ENCODE measurements at regions not wholly inside any gene's neighbourhood (a gene's known extent, or its start where the extent isn't known, plus 50 kb on each side); places are given as distances from the start of the nearest gene placed in this dataset.
A peak's percentile ranks its signal among the peaks of the same experiment; 100 is the strongest.

GRCh38 chr3:139803294-139803693, 125.5 kb upstream of the NMNAT3 start:
- Histone ChIP-seq H3K36me3 (replicated peaks in 1 of 2; ENCODE audit: control insufficient read depth in 2 of 2, insufficient read depth in 2 of 2, low read length in 2 of 2) (no peaks in the 10 kb centered on the region), H2BK15ac (ENCODE audit: low read length) (no peak overlapping the region), H3K18ac (ENCODE audit: low read length) (no peak overlapping the region), H3K23ac (ENCODE audit: low read depth, low read length, poor library complexity) (no peak overlapping the region), H3K9me3 (replicated peaks in 1 of 2; ENCODE audit: control insufficient read depth in 2 of 2, insufficient read depth in 1 of 2, low read depth in 1 of 2, low read length in 2 of 2) (no peaks in the 10 kb centered on the region), H2AFZ (ENCODE audit: low read length) (no peak overlapping the region), H3K4me2 (ENCODE audit: insufficient read depth, low read length, poor library complexity, severe bottlenecking) (no peak overlapping the region), H2BK12ac (ENCODE audit: low read length) (no peak overlapping the region), H3K27me3 (ENCODE audit: control insufficient read depth in 3 of 3, insufficient read depth in 3 of 3, low read depth in 1 of 3, low read length in 3 of 3) (no peaks in the 10 kb centered on the region), H3K9ac (ENCODE audit: low read depth, low read length, poor library complexity) (no peak overlapping the region), H2BK5ac (ENCODE audit: low read length) (no peak overlapping the region), H4K8ac (ENCODE audit: low read depth, low read length) (no peak overlapping the region), H3K4me1 (ENCODE audit: control insufficient read depth in 2 of 2, insufficient read depth in 1 of 2, low read depth in 1 of 2, low read length in 2 of 2) (no peaks in the 10 kb centered on the region), H3K27ac (replicated peaks; ENCODE audit: low read length) (no peak overlapping the region), H2BK120ac (ENCODE audit: low read depth, low read length) (no peak overlapping the region), H3K4me3 (ENCODE audit: low read length in 2 of 2) (no peak overlapping the region), H2AK5ac (ENCODE audit: low read depth, low read length) (no peak overlapping the region), H4K91ac (ENCODE audit: low read depth, low read length, poor library complexity) (no peak overlapping the region), H3K4ac (ENCODE audit: low read length) (no peak overlapping the region), H3K79me1 (ENCODE audit: low read depth, low read length) (no peaks in the 10 kb centered on the region), H3K14ac (ENCODE audit: low read length) (no peak overlapping the region)
- DNase-seq (ENCODE audit: low spot score) = no peak
- no CpG with 5 or more reads among the region's 3 CpGs for WGBS, 2 donors (ENCODE audit: extremely low coverage in 2 of 2, insufficient read length in 2 of 2, insufficient replicate concordance in 1 of 2)

DNA sequence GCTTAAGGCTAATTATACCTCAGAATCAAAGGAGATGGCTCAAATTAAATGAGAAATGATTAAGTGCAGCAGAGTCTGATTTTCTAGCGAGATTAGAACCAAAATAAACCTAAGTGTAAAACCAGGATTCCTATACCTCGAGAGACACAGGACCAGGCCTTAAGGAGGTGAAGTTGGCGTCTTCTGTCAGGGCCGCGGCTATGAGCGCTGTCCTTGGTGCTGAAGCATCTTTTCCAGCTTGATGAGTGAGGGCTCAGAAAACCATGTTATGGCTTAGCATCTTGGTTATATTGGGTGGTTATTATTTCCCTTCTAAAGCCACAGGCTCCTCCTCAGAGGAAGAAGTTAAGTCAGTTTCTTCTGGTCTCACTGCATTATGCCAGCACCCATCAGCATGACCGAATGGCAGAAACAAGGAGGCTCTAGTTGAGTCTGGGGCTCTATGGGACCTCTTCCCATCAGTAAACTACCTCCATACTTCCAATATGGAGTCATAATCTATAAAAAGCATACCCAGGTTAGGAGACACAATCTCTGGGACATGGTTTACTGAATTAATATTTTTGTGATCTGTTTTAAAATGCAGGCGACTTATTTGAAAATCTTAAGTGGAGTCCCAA, 120.1 kb upstream of the NMNAT3 start:
- no peak overlapping the region for H2BK12ac ChIP-seq (ENCODE audit: low read length)
- WGBS, 2 donors (ENCODE audit: extremely low coverage in 2 of 2, insufficient read length in 2 of 2, insufficient replicate concordance in 1 of 2) = no CpG with 5 or more reads among the region's 8 CpGs
- H3K18ac ChIP-seq (ENCODE audit: low read length) = no peak overlapping the region

DNA sequence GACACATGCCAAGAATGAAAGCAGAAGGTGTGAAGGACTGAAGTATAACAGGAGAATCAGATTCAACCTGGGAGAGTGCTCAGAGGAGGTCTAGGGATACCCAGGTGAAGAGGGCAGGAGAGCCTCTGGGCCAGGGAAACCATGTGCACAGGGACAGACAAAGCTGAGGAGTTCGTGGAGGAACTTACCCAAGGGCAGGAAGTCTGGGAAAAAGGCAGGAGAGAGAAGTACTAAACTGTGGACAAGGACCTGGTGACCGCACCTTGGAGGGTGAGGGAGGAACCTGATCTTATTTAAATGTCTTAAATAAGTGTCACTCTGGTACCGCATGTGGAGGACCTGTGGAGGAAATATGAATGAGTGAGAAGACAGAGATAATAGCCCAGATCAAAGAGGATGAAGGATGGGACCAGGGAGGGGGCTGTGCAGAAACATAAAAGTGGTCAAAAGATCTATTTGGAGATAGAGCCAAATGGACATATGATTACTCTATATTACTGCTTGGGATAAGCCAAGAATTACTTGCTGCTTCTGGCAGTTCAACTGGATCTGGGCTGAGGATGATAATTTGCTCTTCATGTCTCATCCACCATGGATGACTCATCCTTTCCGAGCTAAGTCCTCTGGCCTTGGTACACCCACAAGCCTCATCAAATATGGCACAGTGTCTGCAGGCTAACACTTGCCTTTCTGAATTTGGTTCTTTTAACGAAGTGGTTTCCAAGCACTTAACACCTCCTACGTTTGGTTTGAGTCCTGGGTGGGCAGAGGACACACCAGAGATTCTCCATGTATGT, 116.9 kb upstream of the NMNAT3 start:
- WGBS, 2 donors (ENCODE audit: extremely low coverage in 2 of 2, insufficient read length in 2 of 2, insufficient replicate concordance in 1 of 2) = no CpG with 5 or more reads among the region's 6 CpGs
- Histone ChIP-seq H3K4ac (ENCODE audit: low read length) (no peak overlapping the region), H3K4me2 (ENCODE audit: insufficient read depth, low read length, poor library complexity, severe bottlenecking) (no peak overlapping the region), H2BK15ac (ENCODE audit: low read length) (no peak overlapping the region), H2AK5ac (ENCODE audit: low read depth, low read length) (no peak overlapping the region), H2BK5ac (ENCODE audit: low read length) (no peak overlapping the region), H2BK12ac (ENCODE audit: low read length) (no peak overlapping the region), H3K9me3 (replicated peaks in 1 of 2; ENCODE audit: control insufficient read depth in 2 of 2, insufficient read depth in 1 of 2, low read depth in 1 of 2, low read length in 2 of 2) (no peaks in the 10 kb centered on the region), H3K18ac (ENCODE audit: low read length) (no peak overlapping the region), H4K8ac (ENCODE audit: low read depth, low read length) (no peak overlapping the region), H2BK120ac (ENCODE audit: low read depth, low read length) (no peak overlapping the region), H4K91ac (ENCODE audit: low read depth, low read length, poor library complexity) (no peak overlapping the region), H3K9ac (ENCODE audit: low read depth, low read length, poor library complexity) (no peak overlapping the region), H3K23ac (ENCODE audit: low read depth, low read length, poor library complexity) (no peak overlapping the region), H3K4me1 (ENCODE audit: control insufficient read depth in 2 of 2, insufficient read depth in 1 of 2, low read depth in 1 of 2, low read length in 2 of 2) (peaks cover 0 to 2% of the 10 kb centered on the region in 2 donors), H3K36me3 (replicated peaks in 1 of 2; ENCODE audit: control insufficient read depth in 2 of 2, insufficient read depth in 2 of 2, low read length in 2 of 2) (no peaks in the 10 kb centered on the region), H3K4me3 (ENCODE audit: low read length in 2 of 2) (no peak overlapping the region), H3K27me3 (ENCODE audit: control insufficient read depth in 3 of 3, insufficient read depth in 3 of 3, low read depth in 1 of 3, low read length in 3 of 3) (no peaks in the 10 kb centered on the region), H2AFZ (ENCODE audit: low read length) (no peak overlapping the region), H3K27ac (replicated peaks; ENCODE audit: low read length) (no peak overlapping the region), H3K79me1 (ENCODE audit: low read depth, low read length) (no peaks in the 10 kb centered on the region), H3K14ac (ENCODE audit: low read length) (no peak overlapping the region)
- DNase-seq (ENCODE audit: low spot score) = no peak

More for the DNA sequence above, 120.1 kb upstream of the NMNAT3 start:
- Histone ChIP-seq H3K4me2 (ENCODE audit: insufficient read depth, low read length, poor library complexity, severe bottlenecking) (no peak overlapping the region), H3K23ac (ENCODE audit: low read depth, low read length, poor library complexity) (no peak overlapping the region), H3K27ac (replicated peaks; ENCODE audit: low read length) (no peak overlapping the region), H2AK5ac (ENCODE audit: low read depth, low read length) (no peak overlapping the region), H3K4ac (ENCODE audit: low read length) (no peak overlapping the region), H3K14ac (ENCODE audit: low read length) (no peak overlapping the region), H2BK15ac (ENCODE audit: low read length) (no peak overlapping the region), H3K9me3 (replicated peaks in 1 of 2; ENCODE audit: control insufficient read depth in 2 of 2, insufficient read depth in 1 of 2, low read depth in 1 of 2, low read length in 2 of 2) (no peaks in the 10 kb centered on the region), H3K27me3 (ENCODE audit: control insufficient read depth in 3 of 3, insufficient read depth in 3 of 3, low read depth in 1 of 3, low read length in 3 of 3) (no peaks in the 10 kb centered on the region), H3K4me3 (ENCODE audit: low read length in 2 of 2) (no peak overlapping the region), H4K91ac (ENCODE audit: low read depth, low read length, poor library complexity) (no peak overlapping the region), H3K79me1 (ENCODE audit: low read depth, low read length) (no peaks in the 10 kb centered on the region), H2BK5ac (ENCODE audit: low read length) (no peak overlapping the region), H2AFZ (ENCODE audit: low read length) (no peak overlapping the region), H3K4me1 (ENCODE audit: control insufficient read depth in 2 of 2, insufficient read depth in 1 of 2, low read depth in 1 of 2, low read length in 2 of 2) (no peaks in the 10 kb centered on the region), H4K8ac (ENCODE audit: low read depth, low read length) (no peak overlapping the region), H3K9ac (ENCODE audit: low read depth, low read length, poor library complexity) (no peak overlapping the region), H2BK120ac (ENCODE audit: low read depth, low read length) (no peak overlapping the region), H3K36me3 (replicated peaks in 1 of 2; ENCODE audit: control insufficient read depth in 2 of 2, insufficient read depth in 2 of 2, low read length in 2 of 2) (no peaks in the 10 kb centered on the region)
- peak; percentile 61 for DNase-seq (ENCODE audit: low spot score)

- H3K27me3 ChIP-seq (ENCODE audit: control insufficient read depth in 3 of 3, insufficient read depth in 3 of 3, low read depth in 1 of 3, low read length in 3 of 3) = no peaks in the 10 kb centered on the region
- H2AFZ ChIP-seq (ENCODE audit: low read length) = no peak overlapping the region
- H4K91ac ChIP-seq (ENCODE audit: low read depth, low read length, poor library complexity) = no peak overlapping the region
- no peak overlapping the region for H3K27ac ChIP-seq (replicated peaks; ENCODE audit: low read length)
- H3K4ac ChIP-seq (ENCODE audit: low read length) = no peak overlapping the region
- no peak overlapping the region for H2BK120ac ChIP-seq (ENCODE audit: low read depth, low read length)
- peaks cover 0 to 2% of the 10 kb centered on the region in 2 donors for H3K4me1 ChIP-seq (ENCODE audit: control insufficient read depth in 2 of 2, insufficient read depth in 1 of 2, low read depth in 1 of 2, low read length in 2 of 2)
- no peak overlapping the region for H3K18ac ChIP-seq (ENCODE audit: low read length)
- no peaks in the 10 kb centered on the region for H3K36me3 ChIP-seq (replicated peaks in 1 of 2; ENCODE audit: control insufficient read depth in 2 of 2, insufficient read depth in 2 of 2, low read length in 2 of 2)
- H3K4me3 ChIP-seq (ENCODE audit: low read length in 2 of 2) = no peak overlapping the region
- H3K4me2 ChIP-seq (ENCODE audit: insufficient read depth, low read length, poor library complexity, severe bottlenecking) = no peak overlapping the region
- no peak overlapping the region for H4K8ac ChIP-seq (ENCODE audit: low read depth, low read length)
- no peak overlapping the region for H3K9ac ChIP-seq (ENCODE audit: low read depth, low read length, poor library complexity)
- H2BK5ac ChIP-seq (ENCODE audit: low read length) = no peak overlapping the region
- H3K79me1 ChIP-seq (ENCODE audit: low read depth, low read length) = no peaks in the 10 kb centered on the region
- no peak overlapping the region for H2BK12ac ChIP-seq (ENCODE audit: low read length)
- no CpG with 5 or more reads among the region's 3 CpGs for WGBS, 2 donors (ENCODE audit: extremely low coverage in 2 of 2, insufficient read length in 2 of 2, insufficient replicate concordance in 1 of 2)
- no peak overlapping the region for H2AK5ac ChIP-seq (ENCODE audit: low read depth, low read length)
- no peak for DNase-seq (ENCODE audit: low spot score)
- no peaks in the 10 kb centered on the region for H3K9me3 ChIP-seq (replicated peaks in 1 of 2; ENCODE audit: control insufficient read depth in 2 of 2, insufficient read depth in 1 of 2, low read depth in 1 of 2, low read length in 2 of 2)
- no peak overlapping the region for H3K23ac ChIP-seq (ENCODE audit: low read depth, low read length, poor library complexity)
- H3K14ac ChIP-seq (ENCODE audit: low read length) = no peak overlapping the region
- H2BK15ac ChIP-seq (ENCODE audit: low read length) = no peak overlapping the region
Observed at GRCh38 chr3:139793408-139793807, 115.6 kb upstream of the NMNAT3 start.
